ENCODE measurements at regions not wholly inside any gene's neighbourhood (a gene's known extent, or its start where the extent isn't known, plus 50 kb on each side); places are given as distances from the start of the nearest gene placed in this dataset.

GRCh38 chr4:159552979-159553768 is 450.3 kb downstream of the RAPGEF2 start:
- ChIA-PET POLR2A (no interaction called here), SMC1A (ENCODE audit: uncharacterized antibody, unreplicated experiment) (interaction anchor here (1.2 kb wide), 1 partner anchor 43 kb away, joined by 3 read pairs; no protein-coding TSS in a partner anchor), CTCF (no interaction called here), RAD21 (ENCODE audit: unreplicated experiment) (no interaction called here)
- in situ Hi-C loops (cut with MboI) (no loop called here), intact Hi-C loops (cut with micrococcal nuclease; ENCODE audit: unreplicated experiment) (no loop called here)
- no peaks in the 10 kb centered on the region for H3K36me3 ChIP-seq (ENCODE audit: control insufficient read depth in 2 of 2, insufficient read depth in 2 of 2, low read length in 1 of 2)
- ATAC-seq (no peak), FAIRE-seq (no peak), DNase-seq (ENCODE audit: low read depth, low spot score) (no peak)
- H3K79me2 ChIP-seq (ENCODE audit: control insufficient read depth, insufficient read depth, low read length): no peaks in the 10 kb centered on the region
- BruUV-seq (replicated peaks): no TSS peak
- H3K4me1 ChIP-seq (ENCODE audit: control insufficient read depth, insufficient read depth, low read length): no peaks in the 10 kb centered on the region
- H3K4me2 ChIP-seq (ENCODE audit: control insufficient read depth, insufficient read depth): no peak overlapping the region
- no peak overlapping the region for H3K4me3 ChIP-seq
- H3K9ac ChIP-seq (ENCODE audit: control insufficient read depth, insufficient read depth, low read length): no peak overlapping the region
- no peaks in the 10 kb centered on the region for H4K20me1 ChIP-seq (ENCODE audit: control insufficient read depth, insufficient read depth)
- H3K27me3 ChIP-seq (replicated peaks in 1 of 2; ENCODE audit: control insufficient read depth in 2 of 2, insufficient read depth in 2 of 2, low read length in 1 of 2): no peaks in the 10 kb centered on the region
- no peak overlapping the region for H2AFZ ChIP-seq (ENCODE audit: control insufficient read depth, low read depth, low read length)
- no peaks in the 10 kb centered on the region for H3K9me3 ChIP-seq (replicated peaks; ENCODE audit: control insufficient read depth, insufficient read depth, low read length)
- 43% methylated on average over 4 of the region's 4 CpGs for WGBS (ENCODE audit: insufficient coverage, insufficient replicate concordance, low lambda C conversion rate, missing lambda C conversion rate)
- H3K27ac ChIP-seq (ENCODE audit: control insufficient read depth, insufficient read depth): no peak overlapping the region
- TF ChIP-seq ZBTB11 (CRISPR knock-in tag; IDR thresholded peaks at IDR 0.05) (no peak), EZH2 (IDR thresholded peaks at IDR 0.05; ENCODE audit: borderline replicate concordance, control insufficient read depth, low read depth, low read length) (no peak), RBBP5 (conservative IDR thresholded peaks at IDR 0.05) (no peak), ATF7 (IDR thresholded peaks at IDR 0.05; ENCODE audit: low read depth) (no peak), ZZZ3 (IDR thresholded peaks at IDR 0.05; ENCODE audit: control insufficient read depth, insufficient read length, low read depth) (no peak), YBX1 (IDR thresholded peaks at IDR 0.05) (no peak), ASH2L (IDR thresholded peaks at IDR 0.05; ENCODE audit: borderline replicate concordance, low read depth) (no peak), SUZ12 (IDR thresholded peaks at IDR 0.05; ENCODE audit: unreplicated experiment) (no peak), EGR1 (IDR thresholded peaks at IDR 0.05; ENCODE audit: borderline replicate concordance in 1 of 2, low read depth in 2 of 2, low read length in 2 of 2) (no peak), BCLAF1 (IDR thresholded peaks at IDR 0.05) (no peak), TCF3 (IDR thresholded peaks at IDR 0.05; ENCODE audit: borderline replicate concordance, insufficient read depth, low read depth, low read length) (no peak), ZNF622 (IDR thresholded peaks at IDR 0.05) (no peak), ZBTB40 (IDR thresholded peaks at IDR 0.05; ENCODE audit: borderline replicate concordance) (no peak), FOXK2 (IDR thresholded peaks at IDR 0.05) (no peak)
